ENCODE measurements at regions not wholly inside any gene's neighbourhood (a gene's known extent, or its start where the extent isn't known, plus 50 kb on each side); places are given as distances from the start of the nearest gene placed in this dataset.

- TF ChIP-seq, protein P1, sequence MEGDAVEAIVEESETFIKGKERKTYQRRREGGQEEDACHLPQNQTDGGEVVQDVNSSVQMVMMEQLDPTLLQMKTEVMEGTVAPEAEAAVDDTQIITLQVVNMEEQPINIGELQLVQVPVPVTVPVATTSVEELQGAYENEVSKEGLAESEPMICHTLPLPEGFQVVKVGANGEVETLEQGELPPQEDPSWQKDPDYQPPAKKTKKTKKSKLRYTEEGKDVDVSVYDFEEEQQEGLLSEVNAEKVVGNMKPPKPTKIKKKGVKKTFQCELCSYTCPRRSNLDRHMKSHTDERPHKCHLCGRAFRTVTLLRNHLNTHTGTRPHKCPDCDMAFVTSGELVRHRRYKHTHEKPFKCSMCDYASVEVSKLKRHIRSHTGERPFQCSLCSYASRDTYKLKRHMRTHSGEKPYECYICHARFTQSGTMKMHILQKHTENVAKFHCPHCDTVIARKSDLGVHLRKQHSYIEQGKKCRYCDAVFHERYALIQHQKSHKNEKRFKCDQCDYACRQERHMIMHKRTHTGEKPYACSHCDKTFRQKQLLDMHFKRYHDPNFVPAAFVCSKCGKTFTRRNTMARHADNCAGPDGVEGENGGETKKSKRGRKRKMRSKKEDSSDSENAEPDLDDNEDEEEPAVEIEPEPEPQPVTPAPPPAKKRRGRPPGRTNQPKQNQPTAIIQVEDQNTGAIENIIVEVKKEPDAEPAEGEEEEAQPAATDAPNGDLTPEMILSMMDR (IDR thresholded peaks at IDR 0.05; ENCODE audit: unreplicated experiment) = peak; percentile 41
- Mint-ChIP-seq H3K4me3 (ENCODE audit: unreplicated experiment) (no peak overlapping the region), H3K27me3 (ENCODE audit: insufficient read depth, unreplicated experiment) (no peaks in the 10 kb centered on the region), H3K27ac (ENCODE audit: low read depth, unreplicated experiment) (no peak overlapping the region), H3K4me1 (ENCODE audit: insufficient read depth, unreplicated experiment) (peaks cover 12% of the 10 kb centered on the region), H3K36me3 (ENCODE audit: insufficient read depth, unreplicated experiment) (peaks cover 4% of the 10 kb centered on the region), H3K9me3 (ENCODE audit: unreplicated experiment) (no peaks in the 10 kb centered on the region)
- no TSS peak for BruUV-seq (replicated peaks)
- DNase-seq (ENCODE audit: unreplicated experiment) = peak; percentile 65
- POLR2A ChIA-PET = no interaction called here
- CTCF ChIA-PET = interaction anchor here (0.6 to 1.5 kb wide), 3 partner anchors 13 to 1094 kb away, joined by 3 to 9 read pairs (median 4); no protein-coding TSS in a partner anchor
- intact Hi-C loops (cut with micrococcal nuclease) = loop anchor here (2.0 to 5.0 kb wide), 2 partner anchors 358 to 1404 kb away; no protein-coding TSS in a partner anchor
These were observed 2054.9 kb downstream of the PCDH7 start for GRCh38 chr4:32775049-32775448.

GRCh38 chr4:32776435-32777203 lies 2056.4 kb downstream of the PCDH7 start:
- BruUV-seq (replicated peaks) = no TSS peak
- no peak overlapping the region for H3K4me3 Mint-ChIP-seq (ENCODE audit: unreplicated experiment)

GRCh38 chr4:32778025-32778424 lies 2057.9 kb downstream of the PCDH7 start:
- peaks cover 4% of the 10 kb centered on the region for H3K36me3 Mint-ChIP-seq (ENCODE audit: insufficient read depth, unreplicated experiment)
- H3K27me3 Mint-ChIP-seq (ENCODE audit: insufficient read depth, unreplicated experiment) = no peaks in the 10 kb centered on the region
- no TSS peak for BruUV-seq (replicated peaks)
- intact Hi-C loops (cut with micrococcal nuclease) = loop anchor here (5.0 kb wide), 1 partner anchor 361 kb away; no protein-coding TSS in a partner anchor
- TF ChIP-seq, protein P1 (IDR thresholded peaks at IDR 0.05; ENCODE audit: unreplicated experiment) = no peak
- H3K4me3 Mint-ChIP-seq (ENCODE audit: unreplicated experiment) = no peak overlapping the region
- H3K27ac Mint-ChIP-seq (ENCODE audit: low read depth, unreplicated experiment) = no peak overlapping the region
- H3K4me1 Mint-ChIP-seq (ENCODE audit: insufficient read depth, unreplicated experiment) = peaks cover 12% of the 10 kb centered on the region
- peak; percentile 50 for DNase-seq (ENCODE audit: unreplicated experiment)
- POLR2A ChIA-PET = no interaction called here
- CTCF ChIA-PET = interaction anchor here (0.5 kb wide), 1 partner anchor 898 kb away, joined by 3 read pairs; no protein-coding TSS in a partner anchor
- peaks cover 7% of the 10 kb centered on the region for H3K9me3 Mint-ChIP-seq (ENCODE audit: unreplicated experiment)

More at GRCh38 chr4:32776435-32777203, 2056.4 kb downstream of the PCDH7 start:
- TF ChIP-seq, protein P1 (IDR thresholded peaks at IDR 0.05; ENCODE audit: unreplicated experiment) = no peak
- no peak for DNase-seq (ENCODE audit: unreplicated experiment)
- Mint-ChIP-seq H3K27me3 (ENCODE audit: insufficient read depth, unreplicated experiment) (no peaks in the 10 kb centered on the region), H3K36me3 (ENCODE audit: insufficient read depth, unreplicated experiment) (peaks cover 4% of the 10 kb centered on the region), H3K27ac (ENCODE audit: low read depth, unreplicated experiment) (no peak overlapping the region), H3K9me3 (ENCODE audit: unreplicated experiment) (peaks cover 7% of the 10 kb centered on the region), H3K4me1 (ENCODE audit: insufficient read depth, unreplicated experiment) (peaks cover 12% of the 10 kb centered on the region)
- ChIA-PET CTCF (interaction anchor here (0.6 to 1.5 kb wide), 5 partner anchors 10 to 384 kb away, joined by 3 to 9 read pairs (median 3); no protein-coding TSS in a partner anchor), POLR2A (no interaction called here)
- intact Hi-C loops (cut with micrococcal nuclease) = loop anchor here (5.0 kb wide), 1 partner anchor 359 kb away; no protein-coding TSS in a partner anchor

DNA sequence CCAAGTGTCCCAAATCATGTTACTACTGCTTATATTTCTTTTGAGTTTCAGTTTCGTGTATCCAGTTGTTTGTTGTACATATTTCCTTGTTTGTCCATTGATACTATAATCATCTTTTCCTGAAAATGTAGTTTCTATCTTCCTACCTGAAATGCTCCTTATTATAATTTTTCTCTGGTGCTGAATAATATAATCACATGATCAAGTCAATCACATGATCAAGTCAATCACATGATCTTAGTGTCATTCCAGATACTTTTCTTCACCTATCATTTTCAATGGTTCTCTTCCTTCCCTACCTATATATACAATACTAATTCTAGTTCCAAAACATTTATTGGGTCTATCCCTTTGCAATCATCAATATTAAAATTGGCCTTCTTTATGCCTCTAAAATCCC lies 2058.8 kb downstream of the PCDH7 start:
- no peaks in the 10 kb centered on the region for H3K27me3 Mint-ChIP-seq (ENCODE audit: insufficient read depth, unreplicated experiment)

More for the DNA sequence above, 2058.8 kb downstream of the PCDH7 start:
- peaks cover 4% of the 10 kb centered on the region for H3K36me3 Mint-ChIP-seq (ENCODE audit: insufficient read depth, unreplicated experiment)
- DNase-seq (ENCODE audit: unreplicated experiment) = no peak
- ChIA-PET POLR2A (interaction anchor here (0.7 kb wide), 1 partner anchor 1172 kb away, joined by 3 read pairs; no protein-coding TSS in a partner anchor), CTCF (no interaction called here)
- H3K4me1 Mint-ChIP-seq (ENCODE audit: insufficient read depth, unreplicated experiment) = peaks cover 12% of the 10 kb centered on the region
- H3K4me3 Mint-ChIP-seq (ENCODE audit: unreplicated experiment) = no peak overlapping the region
- intact Hi-C loops (cut with micrococcal nuclease) = loop anchor here (5.0 kb wide), 1 partner anchor 362 kb away; no protein-coding TSS in a partner anchor
- no TSS peak for BruUV-seq (replicated peaks)
- TF ChIP-seq, protein P1 (IDR thresholded peaks at IDR 0.05; ENCODE audit: unreplicated experiment) = no peak
- H3K27ac Mint-ChIP-seq (ENCODE audit: low read depth, unreplicated experiment) = no peak overlapping the region
- peaks cover 7% of the 10 kb centered on the region for H3K9me3 Mint-ChIP-seq (ENCODE audit: unreplicated experiment)

All from MCF 10A (cell line).